CD14-positive monocyte (primary cell): ENCODE measurements at regions not wholly inside any gene's neighbourhood (a gene's known extent, or its start where the extent isn't known, plus 50 kb on each side); places are given as distances from the start of the nearest gene placed in this dataset.

ENCODE experiments used
- DNase-seq, 3 donors: peaks; one replicate each; pipeline ENCODE4 v3.0.0-alpha.2; 2011 to 2022
- H2AFZ ChIP-seq: 2 replicates; pipeline ENCODE4 v1.6.0; 2012; ENCODE audit warnings: mild to moderate bottlenecking, low read depth, low read length, inconsistent platforms; ENCODE audit not compliant: insufficient read depth, poor library complexity, severe bottlenecking
- H3K27ac ChIP-seq, 2 donors: 1 replicate in 1 of 2; 2 replicates in 1 of 2; pipeline ENCODE4 v1.5.1; 2012 to 2013; ENCODE audit warnings: low read length in 2 of 2, control low read depth in 1 of 2, inconsistent platforms in 1 of 2, low read depth in 1 of 2, mild to moderate bottlenecking in 1 of 2
- H3K27me3 ChIP-seq, 2 donors: one replicate each; pipeline versions ENCODE4 v1.6.0 to v1.6.1; 2011 to 2013; ENCODE audit warnings: low read length in 2 of 2; ENCODE audit not compliant: control insufficient read depth in 2 of 2, insufficient read depth in 2 of 2
- H3K36me3 ChIP-seq, 2 donors: replicated peaks in 1 of 2; 1 replicate in 1 of 2; 2 replicates in 1 of 2; pipeline versions ENCODE4 v1.5.1 to v1.6.1; 2012 to 2013; ENCODE audit warnings: low read length in 2 of 2, control low read depth in 1 of 2, inconsistent platforms in 1 of 2, mild to moderate bottlenecking in 1 of 2; ENCODE audit not compliant: insufficient read depth in 2 of 2, control insufficient read depth in 1 of 2
- H3K4me1 ChIP-seq, 2 donors: 1 replicate in 1 of 2; 2 replicates in 1 of 2; pipeline versions ENCODE4 v1.5.1 to v1.6.1; 2012 to 2013; ENCODE audit warnings: low read length in 2 of 2, control low read depth in 1 of 2, inconsistent platforms in 1 of 2, mild to moderate bottlenecking in 1 of 2, moderate library complexity in 1 of 2; ENCODE audit not compliant: insufficient read depth in 2 of 2, control insufficient read depth in 1 of 2
- H3K4me2 ChIP-seq: replicated peaks from 2 replicates; pipeline ENCODE3; 2012; ENCODE audit warnings: low read length, moderate library complexity, mild to moderate bottlenecking; ENCODE audit not compliant: poor library complexity, severe bottlenecking; ENCODE audit errors: extremely low read depth
- H3K4me3 ChIP-seq, 3 experiments: fragments of 200-600 bp in 1 of 3; sonication (generic) in 1 of 3; replicated peaks in 1 of 3; 1 replicate in 2 of 3; 2 replicates in 1 of 3; pipeline ENCODE4 v1.5.1; 2011 to 2013; ENCODE audit warnings: low read length in 3 of 3, mild to moderate bottlenecking in 3 of 3, control low read depth in 2 of 3, low read depth in 2 of 3, inconsistent platforms in 1 of 3, moderate library complexity in 1 of 3
- H3K79me2 ChIP-seq: 2 replicates; pipeline ENCODE4 v1.6.0; 2012; ENCODE audit warnings: mild to moderate bottlenecking, control low read depth, inconsistent platforms, low read length, moderate library complexity; ENCODE audit not compliant: insufficient read depth
- H3K9ac ChIP-seq: 2 replicates; pipeline ENCODE4 v1.6.0; 2017; ENCODE audit warnings: low read length, mild to moderate bottlenecking; ENCODE audit not compliant: insufficient read depth, poor library complexity, severe bottlenecking
- H3K9me3 ChIP-seq, 2 donors: replicated peaks in 1 of 2; 1 replicate in 1 of 2; 2 replicates in 1 of 2; pipeline versions ENCODE4 v1.5.1 to v1.6.1; 2012 to 2013; ENCODE audit warnings: low read length in 2 of 2, control low read depth in 1 of 2; ENCODE audit not compliant: control insufficient read depth in 1 of 2, insufficient read depth in 1 of 2
- H4K20me1 ChIP-seq: 2 replicates; pipeline ENCODE4 v1.6.0; 2012; ENCODE audit warnings: mild to moderate bottlenecking, low read length, control low read depth, moderate library complexity; ENCODE audit not compliant: insufficient read depth
- H3K27ac Mint-ChIP-seq, 7 donors: one replicate each; pipeline ENCODE4 v1.8.0; 2020; ENCODE audit warnings: mild to moderate bottlenecking in 7 of 7, mixed read lengths in 7 of 7, moderate library complexity in 6 of 7, inconsistent platforms in 2 of 7
- H3K27me3 Mint-ChIP-seq, 3 donors: one replicate each; pipeline ENCODE4 v1.8.0; 2021 to 2022; ENCODE audit warnings: low read depth in 3 of 3, mild to moderate bottlenecking in 3 of 3, mixed read lengths in 3 of 3, moderate library complexity in 3 of 3, inconsistent platforms in 1 of 3
- H3K36me3 Mint-ChIP-seq, 2 donors: one replicate each; pipeline ENCODE4 v1.8.0; 2020; ENCODE audit warnings: mixed read lengths in 2 of 2, inconsistent platforms in 1 of 2, mild to moderate bottlenecking in 1 of 2
- H3K4me1 Mint-ChIP-seq: one replicate; pipeline ENCODE4 v1.8.0; 2020; ENCODE audit warnings: mild to moderate bottlenecking, mixed read lengths
- H3K4me3 Mint-ChIP-seq, 2 donors: one replicate each; pipeline ENCODE4 v1.8.0; 2020; ENCODE audit warnings: mild to moderate bottlenecking in 2 of 2, mixed read lengths in 2 of 2, moderate library complexity in 1 of 2
- H3K9me3 Mint-ChIP-seq, 7 donors: one replicate each; pipeline ENCODE4 v1.8.0; 2020 to 2022; ENCODE audit warnings: mixed read lengths in 7 of 7, mild to moderate bottlenecking in 6 of 7, moderate library complexity in 6 of 7, inconsistent platforms in 2 of 7
- WGBS: methylation state at CpG from one replicate; pipeline ENCODE4 v1.1.5; 2013; ENCODE audit warnings: missing lambda C conversion rate; ENCODE audit not compliant: insufficient coverage; 5-methylcytosine and 5-hydroxymethylcytosine counted together
- intact Hi-C, 2 donors: fragments of 100-400 bp; cut with micrococcal nuclease; formaldehyde crosslinking; loops; one replicate each; pipeline versions ENCODE4 v1.15.0 to v1.15.1; 2023
- TF ChIP-seq, protein P1 (sequence below): fragments of 200-600 bp; IDR thresholded peaks from one replicate; pipeline ENCODE4 v1.8.0; 2022; ENCODE audit warnings: antibody characterized with exemption, mild to moderate bottlenecking

DNA sequence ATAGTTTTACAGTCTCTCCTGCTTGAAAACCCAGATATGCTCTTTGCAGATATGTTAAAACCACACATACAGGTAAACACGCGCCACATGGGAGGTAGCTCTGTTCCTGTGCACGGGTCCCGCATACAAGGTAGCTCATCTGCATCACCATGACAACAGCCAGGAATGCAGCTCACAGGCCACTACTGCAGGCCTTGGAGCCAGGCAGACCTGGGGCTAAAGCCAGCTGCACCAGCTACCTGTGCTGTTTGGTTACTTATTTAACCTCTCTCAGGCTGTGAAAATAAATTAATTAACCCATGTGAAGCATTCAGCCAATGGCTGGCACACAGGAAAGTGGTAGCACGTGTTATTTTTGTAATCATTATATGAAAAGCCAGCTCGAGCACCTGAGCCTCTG lies 428.3 kb downstream of the TNS3 start:
- H3K36me3 Mint-ChIP-seq: no peaks in the 10 kb centered on the region
- no peaks in the 10 kb centered on the region for H3K79me2 ChIP-seq
- no peak overlapping the region for H3K27ac Mint-ChIP-seq
- H3K4me1 Mint-ChIP-seq: peaks cover 39% of the 10 kb centered on the region
- no peak overlapping the region for H3K4me3 Mint-ChIP-seq
- H3K27me3 ChIP-seq: no peaks in the 10 kb centered on the region
- peaks cover 0 to 12% (median 4%) of the 10 kb centered on the region in 7 donors for H3K9me3 Mint-ChIP-seq
- H2AFZ ChIP-seq: no peak overlapping the region
- TF ChIP-seq, protein P1, sequence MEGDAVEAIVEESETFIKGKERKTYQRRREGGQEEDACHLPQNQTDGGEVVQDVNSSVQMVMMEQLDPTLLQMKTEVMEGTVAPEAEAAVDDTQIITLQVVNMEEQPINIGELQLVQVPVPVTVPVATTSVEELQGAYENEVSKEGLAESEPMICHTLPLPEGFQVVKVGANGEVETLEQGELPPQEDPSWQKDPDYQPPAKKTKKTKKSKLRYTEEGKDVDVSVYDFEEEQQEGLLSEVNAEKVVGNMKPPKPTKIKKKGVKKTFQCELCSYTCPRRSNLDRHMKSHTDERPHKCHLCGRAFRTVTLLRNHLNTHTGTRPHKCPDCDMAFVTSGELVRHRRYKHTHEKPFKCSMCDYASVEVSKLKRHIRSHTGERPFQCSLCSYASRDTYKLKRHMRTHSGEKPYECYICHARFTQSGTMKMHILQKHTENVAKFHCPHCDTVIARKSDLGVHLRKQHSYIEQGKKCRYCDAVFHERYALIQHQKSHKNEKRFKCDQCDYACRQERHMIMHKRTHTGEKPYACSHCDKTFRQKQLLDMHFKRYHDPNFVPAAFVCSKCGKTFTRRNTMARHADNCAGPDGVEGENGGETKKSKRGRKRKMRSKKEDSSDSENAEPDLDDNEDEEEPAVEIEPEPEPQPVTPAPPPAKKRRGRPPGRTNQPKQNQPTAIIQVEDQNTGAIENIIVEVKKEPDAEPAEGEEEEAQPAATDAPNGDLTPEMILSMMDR: no peak
- no peak for DNase-seq
- no peak overlapping the region for H3K4me2 ChIP-seq
- no peaks in the 10 kb centered on the region for H3K27me3 Mint-ChIP-seq
- no peak overlapping the region for H3K9ac ChIP-seq
- peaks cover 0 to 40% of the 10 kb centered on the region in 2 donors for H3K4me1 ChIP-seq
- H3K4me3 ChIP-seq: no peak overlapping the region
- 93% methylated on average over 6 of the region's 6 CpGs for WGBS
- H3K27ac ChIP-seq: no peak overlapping the region
- H3K9me3 ChIP-seq: no peaks in the 10 kb centered on the region
- H4K20me1 ChIP-seq: no peaks in the 10 kb centered on the region
- intact Hi-C loops: no loop called here
- H3K36me3 ChIP-seq: no peaks in the 10 kb centered on the region

DNA sequence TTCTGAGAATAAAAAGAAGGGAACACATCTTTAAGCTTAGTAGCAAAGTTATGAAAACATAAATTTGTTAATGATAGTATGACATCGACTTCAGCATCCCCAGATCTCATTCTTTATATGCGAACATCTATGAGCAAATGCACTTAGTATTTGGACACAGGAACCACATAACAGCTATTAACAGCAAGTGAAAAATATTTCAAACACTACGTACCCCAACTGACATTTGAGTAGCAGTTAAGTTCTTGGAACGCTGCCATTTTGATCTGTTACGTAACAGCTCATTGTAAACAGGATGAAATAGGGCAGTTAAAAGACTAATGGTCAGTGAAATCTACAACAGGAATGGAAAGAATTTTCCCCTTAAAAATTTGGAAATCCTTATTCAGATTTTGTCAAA lies 428.9 kb downstream of the TNS3 start:
- no peaks in the 10 kb centered on the region for H3K27me3 ChIP-seq
- H3K9ac ChIP-seq: no peak overlapping the region
- Mint-ChIP-seq H3K4me3 (peak overlapping the region in 1 of 2 donors; percentile 43), H3K27me3 (no peaks in the 10 kb centered on the region), H3K27ac (no peak overlapping the region), H3K4me1 (peaks cover 39% of the 10 kb centered on the region), H3K9me3 (peaks cover 0 to 12% (median 4%) of the 10 kb centered on the region in 7 donors), H3K36me3 (no peaks in the 10 kb centered on the region)
- peaks cover 0 to 43% of the 10 kb centered on the region in 2 donors for H3K4me1 ChIP-seq
- H3K79me2 ChIP-seq: no peaks in the 10 kb centered on the region
- WGBS: 20% methylated on average over 1 of the region's 5 CpGs
- no peak overlapping the region for H3K4me2 ChIP-seq
- no peaks in the 10 kb centered on the region for H3K9me3 ChIP-seq
- intact Hi-C loops: no loop called here
- no peaks in the 10 kb centered on the region for H4K20me1 ChIP-seq
- no peak overlapping the region for H2AFZ ChIP-seq
- DNase-seq: peak in 2 of 3 donors; percentile 14 to 37
- H3K36me3 ChIP-seq: no peaks in the 10 kb centered on the region
- H3K27ac ChIP-seq: no peak overlapping the region
- TF ChIP-seq, protein P1: no peak
- no peak overlapping the region for H3K4me3 ChIP-seq
